HUES6 (cell line): ENCODE measurements at regions not wholly inside any gene's neighbourhood (a gene's known extent, or its start where the extent isn't known, plus 50 kb on each side); places are given as distances from the start of the nearest gene placed in this dataset.

ENCODE experiments used
- H3K27ac ChIP-seq: 2 replicates; pipeline ENCODE4 v1.7.0; 2013; ENCODE audit warnings: low read depth, mild to moderate bottlenecking, low read length, inconsistent platforms
- H3K27me3 ChIP-seq: 2 replicates; pipeline ENCODE4 v1.6.1; 2013; ENCODE audit warnings: low read length; ENCODE audit not compliant: control insufficient read depth, insufficient read depth
- H3K36me3 ChIP-seq: 2 replicates; pipeline ENCODE4 v1.6.1; 2013; ENCODE audit warnings: low read length; ENCODE audit not compliant: control insufficient read depth, insufficient read depth
- H3K4me1 ChIP-seq: 2 replicates; pipeline ENCODE4 v1.6.1; 2013; ENCODE audit warnings: low read length; ENCODE audit not compliant: control insufficient read depth, insufficient read depth
- H3K4me3 ChIP-seq: 2 replicates; pipeline ENCODE4 v1.5.1; 2013; ENCODE audit warnings: low read depth, low read length
- H3K9ac ChIP-seq: one replicate; pipeline ENCODE4 v1.6.1; 2013; ENCODE audit warnings: mild to moderate bottlenecking, low read length
- H3K9me3 ChIP-seq: 2 replicates; pipeline ENCODE4 v1.6.1; 2013; ENCODE audit warnings: low read depth, low read length; ENCODE audit not compliant: control insufficient read depth, insufficient read depth

GRCh38 chr1:218068241-218068640 lies 216.9 kb upstream of the RRP15 start:
- Histone ChIP-seq H3K27ac (no peak overlapping the region), H3K4me3 (no peak overlapping the region), H3K4me1 (no peaks in the 10 kb centered on the region), H3K27me3 (no peaks in the 10 kb centered on the region), H3K9me3 (no peaks in the 10 kb centered on the region), H3K36me3 (no peaks in the 10 kb centered on the region), H3K9ac (no peak overlapping the region)

GRCh38 chr1:218069180-218069579 lies 215.9 kb upstream of the RRP15 start:
- Histone ChIP-seq H3K36me3 (no peaks in the 10 kb centered on the region), H3K4me3 (no peak overlapping the region), H3K9me3 (no peaks in the 10 kb centered on the region), H3K27ac (no peak overlapping the region), H3K4me1 (no peaks in the 10 kb centered on the region), H3K27me3 (no peaks in the 10 kb centered on the region), H3K9ac (no peak overlapping the region)

- no peaks in the 10 kb centered on the region for H3K9me3 ChIP-seq
- no peaks in the 10 kb centered on the region for H3K27me3 ChIP-seq
- H3K27ac ChIP-seq, result no peak overlapping the region
- H3K4me3 ChIP-seq, result no peak overlapping the region
- H3K9ac ChIP-seq, result no peak overlapping the region
- no peaks in the 10 kb centered on the region for H3K4me1 ChIP-seq
- H3K36me3 ChIP-seq, result no peaks in the 10 kb centered on the region
Observed at GRCh38 chr1:218073062-218073461, 212.0 kb upstream of the RRP15 start.

- Histone ChIP-seq H3K27me3 (no peaks in the 10 kb centered on the region), H3K9ac (no peak overlapping the region), H3K4me3 (no peak overlapping the region), H3K9me3 (no peaks in the 10 kb centered on the region), H3K36me3 (no peaks in the 10 kb centered on the region), H3K27ac (no peak overlapping the region), H3K4me1 (no peaks in the 10 kb centered on the region)
Observed at GRCh38 chr1:218078916-218079315, 206.2 kb upstream of the RRP15 start.

GRCh38 chr1:218079347-218079746 lies 205.7 kb upstream of the RRP15 start:
- Histone ChIP-seq H3K4me1 (no peaks in the 10 kb centered on the region), H3K27me3 (no peaks in the 10 kb centered on the region), H3K27ac (no peak overlapping the region), H3K36me3 (no peaks in the 10 kb centered on the region), H3K9me3 (no peaks in the 10 kb centered on the region), H3K9ac (no peak overlapping the region), H3K4me3 (no peak overlapping the region)

GRCh38 chr1:218079820-218080219 lies 205.3 kb upstream of the RRP15 start:
- no peak overlapping the region for H3K9ac ChIP-seq
- H3K9me3 ChIP-seq, result no peaks in the 10 kb centered on the region
- no peaks in the 10 kb centered on the region for H3K4me1 ChIP-seq
- no peak overlapping the region for H3K4me3 ChIP-seq
- H3K27me3 ChIP-seq, result no peaks in the 10 kb centered on the region
- H3K36me3 ChIP-seq, result no peaks in the 10 kb centered on the region
- H3K27ac ChIP-seq, result no peak overlapping the region

- H3K27me3 ChIP-seq, result no peaks in the 10 kb centered on the region
- H3K27ac ChIP-seq, result no peak overlapping the region
- H3K36me3 ChIP-seq, result no peaks in the 10 kb centered on the region
- H3K9me3 ChIP-seq, result no peaks in the 10 kb centered on the region
- H3K9ac ChIP-seq, result no peak overlapping the region
- H3K4me1 ChIP-seq, result no peaks in the 10 kb centered on the region
- H3K4me3 ChIP-seq, result no peak overlapping the region
Observed at GRCh38 chr1:218080863-218081262, 204.2 kb upstream of the RRP15 start.

- H3K27ac ChIP-seq, result no peak overlapping the region
- H3K9ac ChIP-seq, result no peak overlapping the region
- no peaks in the 10 kb centered on the region for H3K27me3 ChIP-seq
- no peaks in the 10 kb centered on the region for H3K9me3 ChIP-seq
- no peaks in the 10 kb centered on the region for H3K4me1 ChIP-seq
- no peak overlapping the region for H3K4me3 ChIP-seq
- H3K36me3 ChIP-seq, result no peaks in the 10 kb centered on the region
Observed at GRCh38 chr1:218081358-218081757, 203.7 kb upstream of the RRP15 start.

- H3K27ac ChIP-seq, result no peak overlapping the region
- H3K27me3 ChIP-seq, result no peaks in the 10 kb centered on the region
- no peaks in the 10 kb centered on the region for H3K4me1 ChIP-seq
- no peak overlapping the region for H3K9ac ChIP-seq
- no peaks in the 10 kb centered on the region for H3K9me3 ChIP-seq
- H3K4me3 ChIP-seq, result no peak overlapping the region
- H3K36me3 ChIP-seq, result no peaks in the 10 kb centered on the region
Observed at GRCh38 chr1:218090459-218090858, 194.6 kb upstream of the RRP15 start.

GRCh38 chr1:218101409-218101808 lies 183.7 kb upstream of the RRP15 start:
- Histone ChIP-seq H3K27me3 (no peaks in the 10 kb centered on the region), H3K36me3 (no peaks in the 10 kb centered on the region), H3K4me1 (no peaks in the 10 kb centered on the region; the same call in 1 of the 2 replicates), H3K27ac (no peak overlapping the region), H3K9ac (no peak overlapping the region), H3K4me3 (no peak overlapping the region), H3K9me3 (no peaks in the 10 kb centered on the region)

- Histone ChIP-seq H3K4me1 (no peaks in the 10 kb centered on the region; the same call in 1 of the 2 replicates), H3K4me3 (no peak overlapping the region), H3K36me3 (no peaks in the 10 kb centered on the region), H3K27ac (no peak overlapping the region), H3K27me3 (no peaks in the 10 kb centered on the region), H3K9ac (no peak overlapping the region), H3K9me3 (no peaks in the 10 kb centered on the region)
Observed at GRCh38 chr1:218108034-218108433, 177.1 kb upstream of the RRP15 start.

GRCh38 chr1:218112862-218113261 lies 172.2 kb upstream of the RRP15 start:
- H3K4me1 ChIP-seq, result no peaks in the 10 kb centered on the region; the same call in 1 of the 2 replicates
- no peak overlapping the region for H3K4me3 ChIP-seq
- H3K9me3 ChIP-seq, result no peaks in the 10 kb centered on the region
- no peaks in the 10 kb centered on the region for H3K27me3 ChIP-seq
- no peak overlapping the region for H3K27ac ChIP-seq
- no peak overlapping the region for H3K9ac ChIP-seq
- H3K36me3 ChIP-seq, result no peaks in the 10 kb centered on the region
